GM19238 (cell line): ENCODE measurements at regions not wholly inside any gene's neighbourhood (a gene's known extent, or its start where the extent isn't known, plus 50 kb on each side); places are given as distances from the start of the nearest gene placed in this dataset.

ENCODE experiments used
- DNase-seq: peaks from one replicate; pipeline ENCODE4 v3.0.0; 2011; ENCODE audit warnings: low spot score; ENCODE audit not compliant: insufficient read length

GRCh38 chr11:130772266-130773227, 143.7 kb downstream of the SNX19 start:
- no peak for DNase-seq

- no peak for DNase-seq
Observed at GRCh38 chr11:130773244-130773820, 142.9 kb downstream of the SNX19 start.

- no peak for DNase-seq
Observed at GRCh38 chr11:130774703-130775102, 141.6 kb downstream of the SNX19 start.

- no peak for DNase-seq
Observed at GRCh38 chr11:130775306-130776060, 140.8 kb downstream of the SNX19 start.

GRCh38 chr11:130776061-130776419, 140.2 kb downstream of the SNX19 start:
- DNase-seq = no peak

GRCh38 chr11:130778026-130778425, 138.3 kb downstream of the SNX19 start:
- DNase-seq = no peak

- DNase-seq = no peak
Observed at GRCh38 chr11:130778705-130779104, 137.6 kb downstream of the SNX19 start.

- no peak for DNase-seq
Observed at GRCh38 chr11:130779267-130779666, 137.0 kb downstream of the SNX19 start.

- DNase-seq = no peak
Observed at GRCh38 chr11:130779943-130780342, 136.3 kb downstream of the SNX19 start.

GRCh38 chr11:130780437-130780836, 135.8 kb downstream of the SNX19 start:
- DNase-seq = no peak

- DNase-seq = no peak
Observed at GRCh38 chr11:130781931-130782330, 134.3 kb downstream of the SNX19 start.

GRCh38 chr11:130782361-130783222, 133.7 kb downstream of the SNX19 start:
- DNase-seq = no peak

GRCh38 chr11:130783323-130783722, 133.0 kb downstream of the SNX19 start:
- no peak for DNase-seq

- DNase-seq = no peak
Observed at GRCh38 chr11:130785380-130786116, 130.7 kb downstream of the SNX19 start.

- DNase-seq = no peak
Observed at GRCh38 chr11:130786586-130786985, 129.7 kb downstream of the SNX19 start.

GRCh38 chr11:130787092-130787616, 129.1 kb downstream of the SNX19 start:
- no peak for DNase-seq

GRCh38 chr11:130787973-130788570, 128.2 kb downstream of the SNX19 start:
- DNase-seq = no peak

GRCh38 chr11:130789056-130789640, 127.1 kb downstream of the SNX19 start:
- DNase-seq = no peak

- no peak for DNase-seq
Observed at GRCh38 chr11:130790689-130791088, 125.6 kb downstream of the SNX19 start.
